DOHH2 (cell line): ENCODE measurements at regions not wholly inside any gene's neighbourhood (a gene's known extent, or its start where the extent isn't known, plus 50 kb on each side); places are given as distances from the start of the nearest gene placed in this dataset.

ENCODE experiments used
- H3F3A ChIP-seq: fragments of 200-600 bp; sonication (generic), shearing (Covaris generic); 2 replicates; pipeline ENCODE4 v1.6.0; 2016; ENCODE audit warnings: antibody characterized with exemption, mild to moderate bottlenecking; ENCODE audit not compliant: control insufficient read depth, insufficient read depth
- H3K27ac ChIP-seq: fragments of 200-600 bp; sonication (generic); 2 replicates; pipeline ENCODE4 v1.5.1; 2014; ENCODE audit warnings: low read depth, mild to moderate bottlenecking, low read length, moderate library complexity
- H3K27me3 ChIP-seq: fragments of 200-600 bp; sonication (generic); 2 replicates; pipeline ENCODE4 v1.6.1; 2014; ENCODE audit warnings: mild to moderate bottlenecking, low read length, mixed read lengths; ENCODE audit not compliant: control insufficient read depth
- H3K36me3 ChIP-seq: fragments of 200-600 bp; sonication (generic); 2 replicates; pipeline ENCODE4 v1.6.1; 2014; ENCODE audit warnings: mild to moderate bottlenecking, low read length, moderate library complexity, mixed read lengths; ENCODE audit not compliant: control insufficient read depth
- H3K4me1 ChIP-seq: fragments of 200-600 bp; sonication (generic); 2 replicates; pipeline ENCODE4 v1.6.1; 2014; ENCODE audit warnings: mild to moderate bottlenecking, low read length, mixed read lengths; ENCODE audit not compliant: control insufficient read depth
- H3K4me2 ChIP-seq: fragments of 200-600 bp; sonication (generic); 2 replicates; pipeline ENCODE4 v1.6.0; 2014; ENCODE audit warnings: mild to moderate bottlenecking, low read length, moderate library complexity
- H3K4me3 ChIP-seq: fragments of 200-600 bp; sonication (generic); 2 replicates; pipeline ENCODE4 v1.5.1; 2014; ENCODE audit warnings: mild to moderate bottlenecking, low read length, mixed read lengths
- H3K79me2 ChIP-seq: fragments of 200-600 bp; sonication (generic); 2 replicates; pipeline ENCODE4 v1.6.1; 2014; ENCODE audit warnings: mild to moderate bottlenecking, low read length, mixed read lengths; ENCODE audit not compliant: control insufficient read depth
- H3K9me2 ChIP-seq: fragments of 200-600 bp; sonication (generic); replicated peaks from 2 replicates; pipeline ENCODE4 v1.6.1; 2014; ENCODE audit warnings: mild to moderate bottlenecking, low read length, mixed read lengths; ENCODE audit not compliant: control insufficient read depth
- H3K9me3 ChIP-seq: fragments of 200-600 bp; sonication (generic); 2 replicates; pipeline ENCODE4 v1.6.1; 2014; ENCODE audit warnings: antibody characterized with exemption, low read length, mixed read lengths; ENCODE audit not compliant: control insufficient read depth, insufficient read depth
- H4K20me1 ChIP-seq: fragments of 200-600 bp; sonication (generic); 2 replicates; pipeline ENCODE4 v1.6.0; 2014; ENCODE audit warnings: low read depth, mild to moderate bottlenecking, antibody characterized with exemption, low read length, moderate library complexity; ENCODE audit not compliant: control insufficient read depth, insufficient read depth
- CTCF ChIP-seq: fragments of 200-600 bp; sonication (generic); IDR thresholded peaks from one replicate; pipeline ENCODE4 v1.5.1; 2014; ENCODE audit warnings: antibody characterized with exemption, mild to moderate bottlenecking, low read depth, low read length; ENCODE audit not compliant: poor library complexity, severe bottlenecking
- EZH2phosphoT487 ChIP-seq: fragments of 200-600 bp; sonication (generic); IDR thresholded peaks from 2 replicates; pipeline ENCODE4 v1.6.1; 2017; ENCODE audit warnings: borderline replicate concordance, mild to moderate bottlenecking, antibody characterized with exemption, low read length, moderate library complexity, mixed read lengths

DNA sequence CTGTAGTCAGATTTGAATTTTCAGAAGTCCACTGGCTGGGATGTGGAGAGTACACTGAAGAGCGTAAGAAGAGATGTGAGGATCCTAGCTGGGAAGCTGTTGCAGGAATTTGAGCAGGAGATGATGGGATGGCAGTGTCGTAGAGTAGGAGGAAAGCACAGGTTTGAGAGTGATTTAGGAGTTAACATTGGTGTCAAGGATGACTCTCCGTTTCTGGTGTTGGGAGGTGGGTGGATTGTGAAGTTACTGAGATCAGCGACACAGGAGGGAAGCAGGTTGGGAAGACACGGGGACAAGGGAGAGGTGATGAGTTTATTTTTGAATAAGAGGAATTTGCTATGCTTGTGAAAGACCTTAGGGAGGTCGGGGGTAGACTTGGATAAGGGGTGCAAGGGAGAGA, 434.2 kb upstream of the TPM1 start:
- no peaks in the 10 kb centered on the region for H3K27me3 ChIP-seq
- no peaks in the 10 kb centered on the region for H3K9me3 ChIP-seq
- no peak overlapping the region for H3K4me3 ChIP-seq
- no peak overlapping the region for H3K4me2 ChIP-seq
- H3K4me1 ChIP-seq = no peaks in the 10 kb centered on the region
- no peaks in the 10 kb centered on the region for H3F3A ChIP-seq
- H3K36me3 ChIP-seq = no peaks in the 10 kb centered on the region
- no peaks in the 10 kb centered on the region for H3K9me2 ChIP-seq
- no peak overlapping the region for H3K27ac ChIP-seq
- H3K79me2 ChIP-seq = no peaks in the 10 kb centered on the region
- no peaks in the 10 kb centered on the region for H4K20me1 ChIP-seq
- TF ChIP-seq EZH2phosphoT487 (no peak), CTCF (no peak)

GRCh38 chr15:62610265-62610869, 432.2 kb upstream of the TPM1 start:
- Histone ChIP-seq H3K9me2 (no peaks in the 10 kb centered on the region), H3K4me2 (no peak overlapping the region), H4K20me1 (no peaks in the 10 kb centered on the region), H3K4me3 (no peak overlapping the region), H3K36me3 (no peaks in the 10 kb centered on the region), H3K27me3 (no peaks in the 10 kb centered on the region; the same call in 1 of the 2 replicates), H3K27ac (no peak overlapping the region), H3K4me1 (no peaks in the 10 kb centered on the region), H3F3A (no peaks in the 10 kb centered on the region), H3K9me3 (no peaks in the 10 kb centered on the region), H3K79me2 (no peaks in the 10 kb centered on the region)
- TF ChIP-seq CTCF (no peak), EZH2phosphoT487 (no peak)

GRCh38 chr15:62611002-62611401, 431.5 kb upstream of the TPM1 start:
- no peak for TF ChIP-seq EZH2phosphoT487
- no peak for TF ChIP-seq CTCF
- H3K9me2 ChIP-seq = no peaks in the 10 kb centered on the region
- H3K4me2 ChIP-seq = no peak overlapping the region
- no peaks in the 10 kb centered on the region for H3K36me3 ChIP-seq
- H3K27ac ChIP-seq = no peak overlapping the region
- H3K27me3 ChIP-seq = no peaks in the 10 kb centered on the region; the same call in 1 of the 2 replicates
- no peaks in the 10 kb centered on the region for H3K4me1 ChIP-seq
- H4K20me1 ChIP-seq = no peaks in the 10 kb centered on the region
- H3K79me2 ChIP-seq = no peaks in the 10 kb centered on the region
- H3F3A ChIP-seq = no peaks in the 10 kb centered on the region
- no peak overlapping the region for H3K4me3 ChIP-seq
- no peaks in the 10 kb centered on the region for H3K9me3 ChIP-seq

DNA sequence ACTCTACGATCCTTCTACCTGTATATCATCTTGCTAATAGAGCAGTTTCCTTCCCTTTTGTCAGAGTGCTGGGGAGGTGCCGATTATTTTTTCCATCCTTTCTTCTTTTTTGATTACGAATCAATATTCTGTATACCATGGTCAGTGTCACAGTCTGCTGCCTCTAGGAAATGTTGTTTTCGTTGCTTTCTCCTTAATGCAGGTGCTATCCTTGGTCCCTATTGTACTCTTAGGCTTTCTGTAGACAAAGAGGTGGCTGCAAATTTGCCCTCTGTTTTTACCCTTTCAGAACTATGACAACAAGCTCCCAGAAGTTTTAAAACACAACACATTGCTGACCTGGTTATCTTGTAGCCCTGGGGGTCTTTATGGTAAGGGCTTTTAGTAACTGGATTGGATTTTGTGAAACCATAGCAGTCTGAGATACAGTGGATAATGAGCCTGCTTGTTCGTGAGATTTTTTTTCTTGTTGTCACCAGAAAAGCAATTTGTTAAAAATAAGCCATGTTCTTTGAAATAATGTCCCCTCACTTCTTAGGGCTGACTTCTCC, 430.3 kb upstream of the TPM1 start:
- H3K4me2 ChIP-seq = no peak overlapping the region
- no peak overlapping the region for H3K27ac ChIP-seq
- H4K20me1 ChIP-seq = no peaks in the 10 kb centered on the region
- no peaks in the 10 kb centered on the region for H3K79me2 ChIP-seq
- H3K36me3 ChIP-seq = no peaks in the 10 kb centered on the region
- H3K9me2 ChIP-seq = no peaks in the 10 kb centered on the region
- H3F3A ChIP-seq = no peaks in the 10 kb centered on the region
- no peak for TF ChIP-seq CTCF
- TF ChIP-seq EZH2phosphoT487 = no peak
- H3K9me3 ChIP-seq = no peaks in the 10 kb centered on the region
- no peaks in the 10 kb centered on the region for H3K4me1 ChIP-seq
- H3K27me3 ChIP-seq = no peaks in the 10 kb centered on the region; the same call in 1 of the 2 replicates
- H3K4me3 ChIP-seq = no peak overlapping the region
